ENCODE measurements at regions not wholly inside any gene's neighbourhood (a gene's known extent, or its start where the extent isn't known, plus 50 kb on each side); places are given as distances from the start of the nearest gene placed in this dataset.

DNA sequence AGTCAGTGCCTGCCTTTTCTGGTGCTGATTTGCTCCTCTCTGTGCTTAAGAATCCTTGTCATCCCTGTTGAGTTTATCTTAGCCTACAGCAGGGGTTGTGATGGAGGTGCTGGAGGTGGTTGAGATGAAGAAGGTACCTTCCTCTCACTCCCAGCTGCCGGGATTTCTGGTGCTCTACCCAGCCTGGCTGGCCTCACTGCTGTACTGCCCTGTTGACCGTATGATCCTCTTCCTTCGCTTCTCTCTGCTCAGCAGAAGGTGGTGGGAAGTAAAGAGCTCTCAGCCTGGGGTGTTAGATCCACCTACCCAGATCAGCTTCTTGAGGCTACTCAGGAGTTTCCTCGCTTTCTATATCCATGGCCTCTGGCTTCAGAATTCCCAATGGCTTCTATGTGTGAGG lies 101.0 kb upstream of the NXT1 start:
- DNase-seq = no peak

GRCh38 chr20:23248461-23248882 lies 102.1 kb upstream of the NXT1 start:
- DNase-seq = no peak

- DNase-seq = no peak
These were observed 103.6 kb upstream of the NXT1 start for GRCh38 chr20:23246717-23247664.

- DNase-seq = peak; percentile 36
These were observed 104.9 kb upstream of the NXT1 start for GRCh38 chr20:23245553-23246181.

DNA sequence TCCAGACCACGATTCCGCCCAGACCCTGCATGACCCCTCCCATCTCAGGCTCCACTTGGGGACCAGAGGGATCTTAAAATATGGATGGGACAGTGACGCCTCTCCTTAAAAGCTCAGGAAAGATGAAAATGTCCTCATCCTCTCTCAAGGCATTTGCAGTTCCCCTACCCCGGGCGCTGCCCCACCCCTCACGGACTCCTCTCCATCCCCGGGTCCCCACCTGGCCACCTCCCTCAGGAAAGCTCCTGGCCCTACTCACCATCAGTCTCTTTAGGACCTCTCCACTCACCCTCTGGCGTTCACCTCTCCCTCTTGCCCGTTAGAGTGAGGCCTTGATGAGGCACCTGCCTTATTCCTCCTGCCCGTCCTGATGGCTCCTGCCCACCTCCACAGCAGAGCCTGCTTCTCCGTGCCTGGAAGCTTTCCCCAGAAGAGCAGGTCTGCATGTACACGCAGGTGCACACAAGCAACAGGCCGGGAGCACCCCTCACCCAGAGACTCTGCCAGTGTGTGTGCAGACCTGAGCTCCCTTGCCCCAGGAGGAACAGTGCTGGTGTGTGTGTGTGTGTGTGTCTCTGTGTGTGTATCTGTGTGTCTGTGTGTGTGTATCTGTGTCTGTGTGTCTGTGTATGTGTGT lies 105.6 kb upstream of the NXT1 start:
- DNase-seq = no peak

DNA sequence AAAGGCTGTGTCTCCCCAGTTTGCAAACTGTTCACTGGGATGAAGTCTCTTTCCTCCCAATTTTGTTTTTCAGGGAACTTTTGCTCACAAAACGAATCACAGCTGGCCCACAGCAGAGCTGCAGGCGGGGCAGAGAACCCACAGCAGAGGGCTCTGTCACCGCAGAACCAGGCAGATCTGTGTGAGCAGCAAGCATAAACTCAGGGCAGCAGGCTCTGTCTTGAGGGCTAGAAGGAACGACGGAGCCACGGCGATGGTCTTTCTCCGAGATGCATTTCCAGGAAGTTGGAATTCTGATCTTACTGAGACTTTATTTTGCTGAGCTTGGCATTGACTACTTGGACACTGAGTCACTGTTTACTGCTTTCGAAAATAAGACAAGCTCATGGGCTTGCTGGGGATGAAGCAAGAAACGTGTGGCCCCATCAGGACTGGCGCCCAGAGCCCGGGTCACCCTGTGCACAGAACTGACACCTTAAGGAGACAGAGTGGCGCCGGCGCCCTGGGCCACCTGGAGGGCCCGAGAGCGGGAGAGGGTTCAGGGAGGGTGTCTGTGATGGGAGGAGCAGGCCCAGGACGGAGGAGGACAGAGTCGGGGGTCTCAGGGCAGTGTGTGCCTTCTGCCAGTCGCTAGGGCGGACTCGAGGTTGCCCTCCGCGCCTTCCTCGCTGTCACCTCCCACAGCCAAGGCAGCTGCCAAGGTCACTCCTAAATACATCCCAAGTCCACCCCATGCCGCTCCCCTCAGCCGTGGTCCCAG lies 106.3 kb upstream of the NXT1 start:
- DNase-seq = peak; percentile 39

GRCh38 chr20:23243791-23244155 lies 106.8 kb upstream of the NXT1 start:
- DNase-seq = no peak

- DNase-seq = no peak
These were observed 107.9 kb upstream of the NXT1 start for GRCh38 chr20:23242556-23243180.

DNA sequence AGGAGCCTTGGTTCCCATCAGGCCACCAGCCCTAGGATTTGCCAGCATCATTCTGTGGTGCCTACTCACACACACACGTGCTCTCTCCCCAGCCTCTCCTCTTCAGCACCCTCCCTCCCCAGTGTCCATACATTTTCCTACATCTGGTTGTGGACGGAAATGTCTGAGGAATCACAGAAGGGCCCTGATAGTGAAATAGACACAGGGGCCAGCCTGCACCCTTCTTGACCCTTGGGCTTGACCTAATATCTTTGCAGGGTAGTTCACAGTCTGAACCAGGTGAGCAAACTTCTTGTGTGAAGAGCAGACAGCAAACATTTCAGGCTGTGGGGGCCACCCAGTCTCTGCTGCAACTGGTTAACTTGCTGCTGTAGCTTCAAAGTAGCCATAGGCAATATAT lies 108.5 kb upstream of the NXT1 start:
- no peak for DNase-seq

GRCh38 chr20:23241416-23241815 lies 109.2 kb upstream of the NXT1 start:
- DNase-seq = no peak

DNA sequence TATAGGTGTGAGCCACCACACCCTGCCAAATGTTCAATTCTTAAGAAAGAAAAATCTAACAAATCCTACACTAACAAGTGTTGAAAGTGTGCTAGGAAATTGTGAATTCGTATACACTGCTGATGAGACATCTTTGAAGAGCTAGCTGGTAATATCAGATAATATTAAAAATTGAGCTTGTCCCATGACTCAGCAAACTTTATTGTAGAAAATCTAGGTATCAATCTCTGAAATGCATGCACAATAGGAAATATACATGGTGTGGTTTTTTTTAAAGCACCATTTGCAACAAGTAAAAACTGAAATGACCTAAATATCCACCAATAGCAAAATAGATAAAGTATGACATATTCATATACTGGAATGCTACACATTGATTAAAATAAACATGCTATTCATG lies 110.1 kb upstream of the NXT1 start:
- DNase-seq = no peak

DNA sequence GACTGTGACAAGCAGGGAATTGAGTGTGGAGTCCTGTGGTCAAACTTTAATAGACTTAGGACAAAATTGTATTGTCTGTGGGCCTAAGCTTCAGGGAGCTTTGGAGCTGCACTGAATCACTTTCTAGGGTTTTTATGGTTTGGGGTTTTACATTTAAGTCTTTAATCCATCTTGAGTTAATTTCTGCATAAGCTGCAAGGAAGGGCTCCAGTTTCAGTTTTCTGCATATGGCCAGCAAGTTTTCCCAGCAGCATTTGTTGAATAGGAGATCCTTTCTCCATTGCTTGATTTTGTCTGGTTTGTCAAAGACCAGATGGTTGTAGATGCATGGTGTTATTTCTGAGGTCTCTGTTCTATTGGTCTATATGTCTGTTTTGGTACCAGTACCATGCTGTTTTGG lies 113.4 kb upstream of the NXT1 start:
- no peak for DNase-seq

DNA sequence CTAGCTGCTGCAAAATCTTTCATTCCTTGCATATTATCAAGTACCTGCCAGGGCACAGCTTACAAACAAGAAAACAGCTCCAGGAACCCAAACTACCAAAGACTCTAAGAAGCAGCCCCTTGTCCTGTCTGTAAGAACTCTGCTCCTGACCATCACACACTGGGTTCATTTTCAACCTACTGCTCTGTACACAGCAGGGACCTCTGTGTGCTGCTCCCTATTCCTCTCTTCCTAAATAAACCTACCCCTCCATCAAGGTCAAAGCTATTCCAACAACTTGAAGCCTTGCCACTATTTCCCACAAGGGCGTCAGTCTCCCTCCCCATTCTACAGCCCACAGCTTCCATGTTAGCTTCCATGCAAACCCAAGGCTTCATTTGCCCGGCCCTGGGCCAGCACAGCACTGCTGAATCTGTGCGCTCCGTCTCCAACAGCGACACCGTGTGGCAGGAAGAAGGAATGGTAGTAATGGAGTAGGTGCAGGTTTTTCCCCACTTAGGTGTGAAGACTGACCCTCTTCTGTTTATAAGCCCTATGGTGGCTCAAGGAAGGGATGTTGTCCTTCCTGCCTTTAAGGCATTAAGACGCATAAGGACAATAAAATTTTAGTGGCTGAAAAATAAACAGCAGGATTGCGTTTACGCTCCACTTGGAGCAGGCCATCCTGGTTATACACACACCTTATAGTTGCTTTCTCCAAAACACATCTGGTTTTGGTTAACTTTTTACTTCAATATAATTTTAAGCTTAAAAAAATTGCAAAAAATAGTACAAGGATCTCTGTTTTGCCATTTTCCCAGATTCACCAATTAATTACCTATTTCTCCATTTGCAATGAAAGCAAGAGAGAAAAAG lies 115.2 kb upstream of the NXT1 start:
- DNase-seq = peak; percentile 55

DNA sequence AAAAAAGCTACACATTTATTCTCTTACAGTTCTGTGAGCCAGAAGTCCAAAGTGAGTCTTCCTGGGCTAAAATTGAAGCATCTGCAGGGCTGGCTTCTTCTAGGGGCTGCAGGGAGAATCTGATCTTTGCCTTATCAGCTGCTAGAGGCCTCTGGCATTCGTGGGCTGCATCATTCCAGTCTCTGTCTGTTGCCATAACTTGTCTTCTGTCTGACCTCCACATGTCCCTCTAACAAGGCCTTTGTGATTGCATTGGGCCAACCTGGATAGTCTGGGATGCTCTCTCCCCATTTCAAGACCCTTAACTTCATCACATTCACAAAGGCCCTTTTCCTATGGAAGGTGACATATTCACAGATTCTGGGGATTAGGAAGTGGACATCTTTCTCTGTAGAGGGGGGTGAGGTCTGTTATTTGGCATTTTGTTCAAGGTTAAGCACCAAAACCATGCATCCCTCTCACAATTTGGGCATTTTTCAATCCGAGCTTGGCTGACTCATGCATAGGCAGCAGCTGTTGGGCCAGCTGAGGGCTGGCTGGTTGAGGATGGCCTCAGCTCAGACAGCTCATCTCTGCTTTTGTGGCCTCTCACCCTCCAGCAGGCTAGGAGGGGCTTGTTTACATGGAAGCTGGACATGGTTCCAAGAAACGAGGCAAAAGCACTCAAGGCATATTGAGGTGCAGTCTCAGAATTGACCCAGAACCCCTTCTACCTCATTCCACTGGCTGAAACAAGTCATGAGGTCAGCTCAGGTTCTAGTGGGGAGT lies 116.1 kb upstream of the NXT1 start:
- peak; percentile 6 for DNase-seq

DNA sequence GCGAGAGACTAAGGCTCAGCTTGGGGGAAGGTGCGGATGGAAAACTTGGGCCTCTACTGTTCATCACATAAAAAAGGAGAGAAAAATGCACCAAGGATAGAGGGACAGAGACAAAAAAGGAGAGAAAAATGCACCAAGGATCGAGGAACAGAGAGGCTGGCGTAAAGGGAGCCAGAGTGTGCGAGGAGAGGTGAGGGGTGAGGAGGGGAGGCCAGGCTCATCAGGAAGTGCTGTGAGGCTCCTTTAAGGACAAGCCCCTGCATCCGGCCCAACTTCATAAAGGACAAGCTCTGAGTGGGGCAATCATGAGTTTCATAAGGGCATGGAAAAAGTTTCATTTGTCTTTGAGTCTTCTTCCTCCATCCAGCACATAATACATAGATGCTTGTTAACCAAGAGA lies 117.2 kb upstream of the NXT1 start:
- no peak for DNase-seq

GRCh38 chr20:23232679-23233308 lies 117.8 kb upstream of the NXT1 start:
- no peak for DNase-seq

DNA sequence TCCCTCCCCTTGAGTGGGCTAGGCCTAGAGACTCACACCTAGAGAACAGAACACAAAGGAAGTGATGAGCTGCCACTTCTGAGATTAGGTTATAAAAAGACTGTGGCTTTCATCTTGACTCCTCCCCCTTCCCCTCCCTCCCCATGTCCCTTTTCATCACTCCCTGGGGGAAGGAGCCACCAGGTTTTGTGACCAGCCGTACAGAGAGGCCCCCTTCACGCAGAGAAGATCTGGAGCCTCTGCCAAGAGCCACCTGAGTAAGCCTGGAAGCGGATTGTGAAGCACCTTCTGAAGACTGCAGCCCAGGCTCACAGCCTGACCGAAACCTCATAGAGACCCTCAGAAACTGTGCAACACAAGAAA lies 118.4 kb upstream of the NXT1 start:
- no peak for DNase-seq

DNA sequence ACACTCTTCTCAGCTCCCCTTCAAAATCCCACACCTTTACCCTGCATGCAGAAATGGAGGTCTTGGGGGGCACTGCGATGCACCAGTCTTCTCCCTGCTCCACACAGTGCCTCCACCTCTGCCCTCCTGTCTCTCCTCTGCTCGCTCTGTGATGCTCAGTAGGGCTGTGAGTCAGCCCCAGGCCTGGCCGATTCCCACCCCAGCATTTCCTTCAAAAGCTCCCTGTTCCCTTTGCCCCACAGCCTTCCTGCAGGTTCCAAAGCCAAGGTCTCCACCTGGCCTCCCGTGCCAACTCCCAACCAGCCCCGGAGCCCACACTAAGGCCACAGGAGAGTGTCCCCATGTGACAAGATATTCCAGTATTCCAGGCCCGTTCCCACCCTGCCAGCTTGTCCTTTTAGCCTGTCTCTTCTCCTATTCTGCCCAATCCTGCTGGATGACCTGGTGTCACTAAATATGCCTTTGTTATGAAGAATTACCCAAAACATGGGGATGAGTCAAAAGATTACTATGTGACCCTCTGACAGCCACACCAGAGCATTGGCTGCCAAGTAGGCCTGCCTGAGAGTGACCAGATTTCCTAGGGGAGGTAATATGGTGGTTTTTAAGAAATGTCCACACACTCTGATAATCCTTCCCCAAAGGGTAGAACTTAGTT lies 118.9 kb upstream of the NXT1 start:
- peak; percentile 22 for DNase-seq

GRCh38 chr20:23230766-23231385 lies 119.7 kb upstream of the NXT1 start:
- DNase-seq = no peak

All from fibroblast of skin of right quadriceps (primary cell).